Bronchial epithelial cell (primary cell): ENCODE measurements at regions not wholly inside any gene's neighbourhood (a gene's known extent, or its start where the extent isn't known, plus 50 kb on each side); places are given as distances from the start of the nearest gene placed in this dataset.

ENCODE experiments used
- DNase-seq: peaks from one replicate; pipeline ENCODE4 v3.0.0-alpha.2; 2010; ENCODE audit warnings: low read depth
- FAIRE-seq: peaks from 2 replicates; lab custom pipeline; 2011; peaks lifted over from hg19 to GRCh38; lab: Jason Lieb, UNC
- H3K27me3 ChIP-seq: 2 replicates; pipeline ENCODE4 v1.5.1; 2011; ENCODE audit warnings: low read length; ENCODE audit not compliant: control insufficient read depth, insufficient read depth
- H3K36me3 ChIP-seq: 2 replicates; pipeline ENCODE4 v1.5.1; 2011; ENCODE audit warnings: low read length; ENCODE audit not compliant: control insufficient read depth, insufficient read depth
- H3K4me3 ChIP-seq: 2 replicates; pipeline ENCODE4 v1.5.1; 2011; ENCODE audit warnings: mild to moderate bottlenecking, low read depth, low read length, control low read depth
- TF ChIP-seq, protein P1 (sequence below): IDR thresholded peaks from 2 replicates; pipeline ENCODE4 v1.5.1; 2011; ENCODE audit warnings: mild to moderate bottlenecking, moderate library complexity, low read length, control low read depth, inconsistent platforms; ENCODE audit not compliant: insufficient read depth, severe bottlenecking

- FAIRE-seq (no peak), DNase-seq (no peak)
- Histone ChIP-seq H3K36me3 (no peaks in the 10 kb centered on the region), H3K27me3 (no peaks in the 10 kb centered on the region), H3K4me3 (no peak overlapping the region)
- TF ChIP-seq, protein P1, sequence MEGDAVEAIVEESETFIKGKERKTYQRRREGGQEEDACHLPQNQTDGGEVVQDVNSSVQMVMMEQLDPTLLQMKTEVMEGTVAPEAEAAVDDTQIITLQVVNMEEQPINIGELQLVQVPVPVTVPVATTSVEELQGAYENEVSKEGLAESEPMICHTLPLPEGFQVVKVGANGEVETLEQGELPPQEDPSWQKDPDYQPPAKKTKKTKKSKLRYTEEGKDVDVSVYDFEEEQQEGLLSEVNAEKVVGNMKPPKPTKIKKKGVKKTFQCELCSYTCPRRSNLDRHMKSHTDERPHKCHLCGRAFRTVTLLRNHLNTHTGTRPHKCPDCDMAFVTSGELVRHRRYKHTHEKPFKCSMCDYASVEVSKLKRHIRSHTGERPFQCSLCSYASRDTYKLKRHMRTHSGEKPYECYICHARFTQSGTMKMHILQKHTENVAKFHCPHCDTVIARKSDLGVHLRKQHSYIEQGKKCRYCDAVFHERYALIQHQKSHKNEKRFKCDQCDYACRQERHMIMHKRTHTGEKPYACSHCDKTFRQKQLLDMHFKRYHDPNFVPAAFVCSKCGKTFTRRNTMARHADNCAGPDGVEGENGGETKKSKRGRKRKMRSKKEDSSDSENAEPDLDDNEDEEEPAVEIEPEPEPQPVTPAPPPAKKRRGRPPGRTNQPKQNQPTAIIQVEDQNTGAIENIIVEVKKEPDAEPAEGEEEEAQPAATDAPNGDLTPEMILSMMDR = no peak
These were observed 145.9 kb upstream of the TPRG1 start for GRCh38 chr3:189025866-189026265.

DNA sequence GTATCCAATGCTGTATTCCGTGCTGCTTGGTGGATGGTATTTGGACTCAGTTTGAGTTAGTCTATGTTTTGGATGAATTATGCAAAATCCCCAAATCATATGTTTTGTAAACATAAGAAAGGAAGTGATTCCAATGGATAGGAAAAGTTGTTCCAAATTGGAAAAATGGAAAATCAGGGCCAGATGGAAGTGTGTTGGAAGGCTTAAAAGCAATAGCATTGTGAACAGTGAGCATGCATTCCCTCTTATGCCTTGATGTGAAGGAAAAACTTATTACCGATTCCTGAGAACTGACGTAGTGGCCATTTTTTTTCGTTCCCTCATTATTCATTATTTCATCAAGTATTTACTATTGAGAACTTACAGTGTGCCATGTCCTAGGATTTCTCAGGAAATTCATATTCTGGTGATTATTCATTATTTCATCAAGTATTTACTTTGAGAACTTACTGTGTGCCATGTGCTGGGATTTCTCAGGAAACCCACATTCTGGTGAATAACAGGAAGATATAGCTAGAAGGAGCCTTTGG lies 144.1 kb upstream of the TPRG1 start:
- TF ChIP-seq, protein P1 = no peak
- Histone ChIP-seq H3K36me3 (no peaks in the 10 kb centered on the region), H3K4me3 (no peak overlapping the region), H3K27me3 (no peaks in the 10 kb centered on the region)
- FAIRE-seq (no peak), DNase-seq (no peak)

DNA sequence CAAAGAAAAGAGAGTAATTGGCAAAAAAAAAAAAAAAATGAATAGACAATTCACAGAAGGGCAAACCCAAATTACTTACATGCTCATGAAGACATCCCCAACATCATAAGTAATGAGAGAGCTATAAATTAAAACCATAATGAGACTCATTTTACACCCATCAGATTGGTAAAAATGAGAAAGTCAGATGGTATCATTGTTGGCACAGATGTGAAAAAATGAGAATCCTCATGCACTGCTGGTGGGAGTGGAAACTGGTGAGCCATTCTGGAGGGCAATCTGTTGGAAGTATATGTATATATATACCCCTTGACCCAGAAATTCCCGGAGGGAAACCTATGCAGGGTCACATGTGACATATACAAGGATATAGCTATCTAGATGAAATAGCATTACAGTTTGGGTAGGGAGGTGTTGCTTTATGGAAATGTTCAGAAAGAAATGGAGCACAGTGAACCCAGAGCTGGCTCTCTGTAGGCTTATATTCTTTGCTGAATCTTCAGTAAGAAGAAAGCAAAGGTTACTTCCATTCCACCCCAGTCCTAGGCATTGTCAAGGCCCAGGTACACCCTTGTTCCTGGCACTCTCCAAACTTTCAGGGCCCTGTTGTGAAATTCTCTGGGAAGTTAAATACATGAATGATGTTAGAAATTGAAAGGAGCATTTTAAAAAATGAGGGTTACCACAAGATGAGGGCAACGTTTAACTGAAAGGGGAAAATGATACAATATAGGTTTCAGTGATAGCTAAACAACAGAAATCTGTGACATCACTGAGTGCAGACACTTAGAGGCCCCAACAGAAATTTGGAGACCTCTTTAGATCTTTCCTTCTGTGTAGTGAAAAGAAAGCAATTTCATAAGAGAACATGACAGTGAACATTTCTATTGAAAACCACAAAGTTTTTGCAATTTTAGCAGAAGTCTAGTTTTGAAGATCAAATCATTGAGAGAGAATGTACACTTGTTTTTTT lies 132.7 kb upstream of the TPRG1 start:
- Histone ChIP-seq H3K4me3 (no peak overlapping the region), H3K27me3 (no peaks in the 10 kb centered on the region), H3K36me3 (no peaks in the 10 kb centered on the region)
- FAIRE-seq (no peak), DNase-seq (no peak)
- TF ChIP-seq, protein P1 = no peak

DNA sequence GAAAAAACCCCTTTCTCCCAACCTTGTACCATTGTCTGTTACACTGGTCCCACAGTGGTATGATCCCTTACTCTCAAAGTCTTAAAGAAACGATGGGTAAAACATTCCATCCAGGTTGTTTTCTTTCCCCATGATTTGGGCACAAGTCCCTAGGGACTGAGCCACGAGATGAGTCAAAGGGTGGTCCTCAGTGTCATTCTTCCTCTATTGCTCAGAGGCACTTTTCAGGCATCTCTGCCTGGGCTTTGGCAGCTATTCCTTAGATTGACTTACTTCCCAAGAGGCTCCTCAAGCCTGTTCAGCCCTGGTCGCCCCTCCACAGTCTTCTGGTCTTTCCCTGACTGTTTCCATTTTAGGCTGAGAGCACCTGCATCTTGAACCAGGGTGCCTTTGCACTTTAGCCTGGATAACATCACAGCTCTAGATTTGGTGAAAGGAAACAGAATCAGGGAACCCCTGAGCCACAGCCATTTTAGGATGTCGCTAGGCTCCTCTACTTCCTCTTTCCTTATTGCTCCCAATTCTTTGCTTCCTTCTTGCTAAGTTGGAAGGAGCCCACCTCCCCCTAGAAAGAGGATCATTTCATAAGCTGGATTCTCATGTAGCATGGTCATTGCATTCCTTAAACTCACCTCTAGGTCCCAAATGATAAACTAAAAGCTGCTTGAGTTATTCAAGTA lies 131.0 kb upstream of the TPRG1 start:
- Histone ChIP-seq H3K27me3 (peaks cover under 1% of the 10 kb centered on the region), H3K36me3 (no peaks in the 10 kb centered on the region), H3K4me3 (no peak overlapping the region)
- DNase-seq (no peak), FAIRE-seq (peak; percentile 23)
- TF ChIP-seq, protein P1 = no peak

DNA sequence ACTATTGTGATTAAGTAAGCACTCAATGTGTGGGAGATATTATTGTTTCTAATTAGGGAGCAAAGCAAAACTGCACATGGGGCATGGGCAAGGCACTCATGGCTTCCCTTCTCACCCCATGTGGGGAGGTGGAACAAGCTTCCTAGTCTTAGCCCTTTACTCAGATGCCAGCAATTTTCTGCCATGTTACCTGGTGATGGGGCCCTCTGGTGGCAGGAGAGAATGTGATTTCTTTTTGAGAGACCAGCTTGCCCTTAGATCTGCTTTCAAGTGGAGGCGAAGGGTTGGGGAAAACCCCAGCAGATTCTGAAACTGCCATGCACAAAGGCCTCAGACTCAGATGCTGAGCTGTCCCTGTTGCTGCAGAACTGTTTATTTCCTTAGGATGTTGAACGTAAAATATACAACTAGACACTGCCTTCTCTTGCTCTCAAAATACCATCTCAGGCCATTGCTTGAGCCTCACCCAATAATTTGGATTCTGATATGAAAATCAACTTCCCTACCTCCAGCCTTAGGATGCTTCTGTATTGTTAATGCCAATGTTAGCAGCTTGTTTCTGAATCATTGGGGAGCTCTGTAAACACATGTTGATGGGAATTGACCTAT lies 130.2 kb upstream of the TPRG1 start:
- Histone ChIP-seq H3K4me3 (no peak overlapping the region), H3K27me3 (peaks cover 1% of the 10 kb centered on the region), H3K36me3 (no peaks in the 10 kb centered on the region)
- DNase-seq (peak; percentile 69), FAIRE-seq (no peak)
- TF ChIP-seq, protein P1 = peak; percentile 76
